ENCODE measurements at regions not wholly inside any gene's neighbourhood (a gene's known extent, or its start where the extent isn't known, plus 50 kb on each side); places are given as distances from the start of the nearest gene placed in this dataset.

GRCh38 chr1:221794079-221794670 is 52.3 kb upstream of the DUSP10 start:
- TF ChIP-seq CTCF (IDR thresholded peaks at IDR 0.05) (no peak), ATF3 (CRISPR knock-in tag; conservative IDR thresholded peaks at IDR 0.05) (no peak), MAX (CRISPR knock-in tag; IDR thresholded peaks at IDR 0.05) (no peak), ZBTB21 (CRISPR knock-in tag; IDR thresholded peaks at IDR 0.05; ENCODE audit: borderline replicate concordance) (no peak), E2F4 (CRISPR knock-in tag; IDR thresholded peaks at IDR 0.05; ENCODE audit: borderline replicate concordance, low read depth) (no peak), FOXP4 (CRISPR knock-in tag; IDR thresholded peaks at IDR 0.05) (no peak), NR3C1 (CRISPR knock-in tag; conservative IDR thresholded peaks at IDR 0.05; ENCODE audit: low read depth) (no peak), ETV6 (CRISPR knock-in tag; IDR thresholded peaks at IDR 0.05) (no peak), ZNF138 (CRISPR knock-in tag; conservative IDR thresholded peaks at IDR 0.05) (no peak)

Measured in WTC11 (cell line).